Mammary epithelial cell (primary cell): ENCODE measurements at regions not wholly inside any gene's neighbourhood (a gene's known extent, or its start where the extent isn't known, plus 50 kb on each side); places are given as distances from the start of the nearest gene placed in this dataset.

Source experiments
- CTCF ChIP-seq, 2 donors: IDR thresholded peaks in 1 of 2; conservative IDR thresholded peaks in 1 of 2; 2 replicates each; pipeline ENCODE4 v1.5.1; 2011 to 2012; ENCODE audit warnings: inconsistent platforms in 2 of 2, low read length in 2 of 2, mild to moderate bottlenecking in 2 of 2, control low read depth in 1 of 2, low read depth in 1 of 2; ENCODE audit not compliant: insufficient read depth in 1 of 2; ENCODE audit errors: extremely low read depth in 1 of 2
- EZH2 ChIP-seq: IDR thresholded peaks from 2 replicates; pipeline ENCODE4 v1.6.1; 2012; ENCODE audit warnings: low read length, inconsistent platforms, borderline replicate concordance

GRCh38 chr7:121744877-121745276 is 128.1 kb upstream of the PTPRZ1 start:
- TF ChIP-seq CTCF (conservative IDR thresholded peaks at IDR 0.05 in 1 of 2, IDR thresholded peaks at IDR 0.05 in 1 of 2; ENCODE audit: extremely low read depth in 1 of 2, insufficient read depth in 1 of 2, low read depth in 1 of 2, low read length in 2 of 2) (no peak), EZH2 (no peak)
